MM.1S (cell line): ENCODE measurements at regions not wholly inside any gene's neighbourhood (a gene's known extent, or its start where the extent isn't known, plus 50 kb on each side); places are given as distances from the start of the nearest gene placed in this dataset.

ENCODE experiments used
- DNase-seq: peaks from one replicate; pipeline ENCODE4 v3.0.0-alpha.2; 2015
- H2AFZ ChIP-seq: fragments of 300-600 bp; sonication (generic); 2 replicates; pipeline ENCODE4 v1.6.0; 2016; ENCODE audit warnings: antibody characterized with exemption, low read length
- H3F3A ChIP-seq: fragments of 300-600 bp; sonication (generic); 2 replicates; pipeline ENCODE4 v1.6.1; 2016; ENCODE audit warnings: mild to moderate bottlenecking, antibody characterized with exemption, low read length, moderate library complexity, mixed read lengths; ENCODE audit not compliant: insufficient read depth
- H3K27ac ChIP-seq: fragments of 300-600 bp; sonication (generic); 2 replicates; pipeline ENCODE4 v1.5.1; 2016; ENCODE audit warnings: mild to moderate bottlenecking, low read length
- H3K27me3 ChIP-seq: fragments of 300-600 bp; sonication (generic); replicated peaks from 2 replicates; pipeline ENCODE4 v1.6.0; 2016; ENCODE audit warnings: low read length; ENCODE audit not compliant: insufficient read depth
- H3K36me3 ChIP-seq: fragments of 300-600 bp; sonication (generic); replicated peaks from 2 replicates; pipeline ENCODE4 v1.6.1; 2016; ENCODE audit warnings: mild to moderate bottlenecking, low read length, mixed read lengths; ENCODE audit not compliant: insufficient read depth
- H3K4me1 ChIP-seq: fragments of 300-600 bp; sonication (generic); 2 replicates; pipeline ENCODE4 v1.6.1; 2016; ENCODE audit warnings: low read length, mixed read lengths
- H3K4me2 ChIP-seq: fragments of 300-600 bp; sonication (generic); 2 replicates; pipeline ENCODE4 v1.6.0; 2016; ENCODE audit warnings: low read depth, low read length
- H3K4me3 ChIP-seq: fragments of 300-600 bp; sonication (generic); 2 replicates; pipeline ENCODE4 v1.5.1; 2016; ENCODE audit warnings: low read length, mixed read lengths
- H3K79me2 ChIP-seq: fragments of 300-600 bp; sonication (generic); 2 replicates; pipeline ENCODE4 v1.6.1; 2016; ENCODE audit warnings: mixed run types, low read length, mixed read lengths
- H3K9ac ChIP-seq: fragments of 300-600 bp; sonication (generic); 2 replicates; pipeline ENCODE4 v1.6.1; 2016; ENCODE audit warnings: low read length, mixed read lengths
- H3K9me2 ChIP-seq: fragments of 300-600 bp; sonication (generic); replicated peaks from 2 replicates; pipeline ENCODE4 v1.6.1; 2016; ENCODE audit warnings: mild to moderate bottlenecking, low read length, mixed read lengths; ENCODE audit not compliant: insufficient read depth
- H3K9me3 ChIP-seq: fragments of 300-600 bp; sonication (generic); replicated peaks from 2 replicates; pipeline ENCODE4 v1.6.1; 2016; ENCODE audit warnings: mild to moderate bottlenecking, low read length, mixed read lengths; ENCODE audit not compliant: insufficient read depth
- H4K20me1 ChIP-seq: fragments of 300-600 bp; sonication (generic); 2 replicates; pipeline ENCODE4 v1.6.1; 2016; ENCODE audit warnings: mild to moderate bottlenecking, low read length, moderate library complexity, mixed read lengths; ENCODE audit not compliant: insufficient read depth
- EZH2 ChIP-seq: fragments of 300-600 bp; sonication (generic); optimal IDR thresholded peaks from 2 replicates; pipeline ENCODE3; 2017; ENCODE audit warnings: low read depth, mild to moderate bottlenecking, antibody characterized with exemption, low read length, mixed read lengths
- EZH2phosphoT487 ChIP-seq: fragments of 300-600 bp; sonication (generic); IDR thresholded peaks from 2 replicates; pipeline ENCODE4 v1.6.1; 2018; ENCODE audit warnings: antibody characterized with exemption, low read length
- TF ChIP-seq, protein P1 (sequence below): fragments of 300-600 bp; sonication (generic); IDR thresholded peaks from 2 replicates; pipeline ENCODE4 v1.5.1; 2016; ENCODE audit warnings: antibody characterized with exemption, low read length, mixed read lengths

DNA sequence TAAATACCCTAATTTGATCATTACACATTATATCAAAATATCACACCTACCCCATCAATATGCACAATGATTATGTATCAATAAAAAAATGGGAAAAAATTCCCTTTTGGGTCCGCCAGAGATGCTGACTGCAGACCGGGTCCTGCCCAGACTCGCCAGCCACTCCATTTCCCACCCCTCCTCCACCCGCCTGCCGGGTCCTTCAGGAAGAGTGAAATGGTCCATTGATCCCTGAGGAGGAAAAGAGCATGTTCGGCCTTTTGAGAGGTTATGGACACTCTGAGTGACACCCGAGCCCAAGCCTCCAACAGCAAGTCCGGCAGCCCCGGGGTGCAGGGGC lies 123.9 kb upstream of the ZFHX3 start:
- Histone ChIP-seq H4K20me1 (no peaks in the 10 kb centered on the region), H3K9me2 (no peaks in the 10 kb centered on the region), H3K79me2 (no peaks in the 10 kb centered on the region), H3K27ac (no peak overlapping the region), H3K27me3 (no peaks in the 10 kb centered on the region), H3K4me1 (no peaks in the 10 kb centered on the region), H3K4me2 (no peak overlapping the region), H3F3A (no peaks in the 10 kb centered on the region), H3K9ac (no peak overlapping the region), H2AFZ (no peak overlapping the region), H3K9me3 (no peaks in the 10 kb centered on the region), H3K36me3 (no peaks in the 10 kb centered on the region), H3K4me3 (no peak overlapping the region)
- TF ChIP-seq, protein P1, sequence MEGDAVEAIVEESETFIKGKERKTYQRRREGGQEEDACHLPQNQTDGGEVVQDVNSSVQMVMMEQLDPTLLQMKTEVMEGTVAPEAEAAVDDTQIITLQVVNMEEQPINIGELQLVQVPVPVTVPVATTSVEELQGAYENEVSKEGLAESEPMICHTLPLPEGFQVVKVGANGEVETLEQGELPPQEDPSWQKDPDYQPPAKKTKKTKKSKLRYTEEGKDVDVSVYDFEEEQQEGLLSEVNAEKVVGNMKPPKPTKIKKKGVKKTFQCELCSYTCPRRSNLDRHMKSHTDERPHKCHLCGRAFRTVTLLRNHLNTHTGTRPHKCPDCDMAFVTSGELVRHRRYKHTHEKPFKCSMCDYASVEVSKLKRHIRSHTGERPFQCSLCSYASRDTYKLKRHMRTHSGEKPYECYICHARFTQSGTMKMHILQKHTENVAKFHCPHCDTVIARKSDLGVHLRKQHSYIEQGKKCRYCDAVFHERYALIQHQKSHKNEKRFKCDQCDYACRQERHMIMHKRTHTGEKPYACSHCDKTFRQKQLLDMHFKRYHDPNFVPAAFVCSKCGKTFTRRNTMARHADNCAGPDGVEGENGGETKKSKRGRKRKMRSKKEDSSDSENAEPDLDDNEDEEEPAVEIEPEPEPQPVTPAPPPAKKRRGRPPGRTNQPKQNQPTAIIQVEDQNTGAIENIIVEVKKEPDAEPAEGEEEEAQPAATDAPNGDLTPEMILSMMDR = no peak
- TF ChIP-seq EZH2 = no peak
- TF ChIP-seq EZH2phosphoT487 = no peak
- DNase-seq = no peak

DNA sequence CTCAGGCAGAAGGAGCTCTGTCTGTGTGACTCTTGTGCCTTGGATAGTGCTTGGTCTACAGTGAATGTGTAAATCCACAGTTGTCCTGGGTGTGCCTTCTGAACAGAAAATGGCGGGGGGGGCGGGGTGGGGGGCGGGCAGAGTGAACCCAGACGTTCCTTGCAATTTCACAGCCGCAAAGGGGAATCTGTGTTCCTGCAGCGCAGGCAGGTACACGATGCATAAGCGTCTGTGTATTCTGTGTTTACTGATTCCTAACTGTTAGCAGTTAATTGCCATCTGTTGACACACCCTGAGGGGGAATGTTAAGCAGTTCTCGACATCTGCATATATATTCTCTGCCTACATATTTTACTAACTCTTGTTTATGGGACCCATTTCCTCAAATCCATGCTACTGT lies 123.5 kb upstream of the ZFHX3 start:
- H3K4me2 ChIP-seq = no peak overlapping the region
- H3F3A ChIP-seq = no peaks in the 10 kb centered on the region
- TF ChIP-seq EZH2phosphoT487 (no peak), EZH2 (no peak)
- TF ChIP-seq, protein P1 = no peak
- no peak for DNase-seq
- H2AFZ ChIP-seq = no peak overlapping the region
- no peak overlapping the region for H3K4me3 ChIP-seq
- no peak overlapping the region for H3K27ac ChIP-seq
- no peaks in the 10 kb centered on the region for H3K9me3 ChIP-seq
- no peaks in the 10 kb centered on the region for H3K9me2 ChIP-seq
- H3K36me3 ChIP-seq = no peaks in the 10 kb centered on the region
- H3K4me1 ChIP-seq = no peaks in the 10 kb centered on the region
- no peaks in the 10 kb centered on the region for H3K27me3 ChIP-seq
- no peak overlapping the region for H3K9ac ChIP-seq
- no peaks in the 10 kb centered on the region for H3K79me2 ChIP-seq
- H4K20me1 ChIP-seq = no peaks in the 10 kb centered on the region

DNA sequence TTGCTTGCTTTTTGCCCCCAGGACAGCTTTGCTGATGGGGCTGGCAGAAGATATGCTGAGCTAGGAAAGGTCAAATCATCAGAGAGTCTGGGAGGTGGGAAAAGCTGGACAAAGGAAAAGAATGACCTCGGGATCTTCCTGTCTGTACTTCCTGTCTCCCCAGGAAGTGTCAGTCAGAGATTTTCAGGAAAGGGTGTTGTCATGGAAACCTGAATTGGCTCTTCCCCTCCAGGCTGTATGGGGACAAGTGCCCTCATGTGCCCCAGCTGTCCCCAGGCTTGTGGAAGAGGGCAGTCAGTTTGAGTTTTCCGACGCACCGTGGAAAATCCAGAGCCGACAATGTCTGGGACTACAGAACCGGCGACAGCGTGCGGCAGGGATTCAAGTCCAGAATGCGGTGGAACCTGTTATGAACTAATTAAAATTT lies 122.7 kb upstream of the ZFHX3 start:
- Histone ChIP-seq H3K36me3 (no peaks in the 10 kb centered on the region), H3K4me3 (no peak overlapping the region), H3K9me2 (no peaks in the 10 kb centered on the region), H3K79me2 (no peaks in the 10 kb centered on the region), H3K4me1 (no peaks in the 10 kb centered on the region), H4K20me1 (no peaks in the 10 kb centered on the region), H3K9me3 (no peaks in the 10 kb centered on the region), H3K4me2 (no peak overlapping the region), H3K27ac (no peak overlapping the region), H2AFZ (no peak overlapping the region), H3K27me3 (no peaks in the 10 kb centered on the region), H3F3A (no peaks in the 10 kb centered on the region), H3K9ac (no peak overlapping the region)
- DNase-seq = no peak
- TF ChIP-seq EZH2 = no peak
- TF ChIP-seq, protein P1 = no peak
- no peak for TF ChIP-seq EZH2phosphoT487
